Prostate gland (tissue), 2 donors: ENCODE measurements at regions not wholly inside any gene's neighbourhood (a gene's known extent, or its start where the extent isn't known, plus 50 kb on each side); places are given as distances from the start of the nearest gene placed in this dataset.

ENCODE experiments used
- POLR2A ChIP-seq: fragments of 450-650 bp; IDR thresholded peaks from one replicate; pipeline ENCODE4 v1.6.1; 2016; ENCODE audit warnings: antibody characterized with exemption, mild to moderate bottlenecking
- POLR2AphosphoS5 ChIP-seq: sonication (generic); formaldehyde crosslinking; IDR thresholded peaks from one replicate; pipeline ENCODE4 v1.6.1; 2017; ENCODE audit warnings: antibody characterized with exemption
- TF ChIP-seq, protein P1 (sequence below), 4 experiments: fragments of 200-600 bp in 2 of 4; fragments of 450-650 bp in 2 of 4; sonication (generic) in 2 of 4; IDR thresholded peaks; 1 replicate in 3 of 4; 2 replicates in 1 of 4; pipeline ENCODE4 v1.5.1; 2016 to 2019; ENCODE audit warnings: antibody characterized with exemption in 4 of 4, mild to moderate bottlenecking in 2 of 4, moderate library complexity in 2 of 4

DNA sequence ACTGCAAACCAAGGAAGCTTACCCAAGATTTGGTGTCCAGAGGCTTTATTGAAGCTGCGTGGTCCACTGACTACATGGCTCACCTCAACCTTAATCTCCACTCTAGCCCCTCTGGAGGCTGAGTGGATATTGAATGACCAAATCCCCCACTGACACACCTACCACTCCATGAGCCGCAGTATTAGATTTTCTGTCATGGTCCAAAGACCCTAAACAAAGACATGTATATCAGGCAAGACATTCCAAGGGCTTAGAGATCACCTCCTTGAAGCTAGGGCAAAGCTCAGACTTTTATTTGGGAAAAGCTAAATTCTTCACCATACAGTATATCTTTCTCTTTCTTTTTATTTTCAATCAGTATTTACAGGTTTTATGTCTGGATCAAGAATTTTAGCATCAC lies 346.2 kb upstream of the CTNND2 start:
- TF ChIP-seq, protein P1, sequence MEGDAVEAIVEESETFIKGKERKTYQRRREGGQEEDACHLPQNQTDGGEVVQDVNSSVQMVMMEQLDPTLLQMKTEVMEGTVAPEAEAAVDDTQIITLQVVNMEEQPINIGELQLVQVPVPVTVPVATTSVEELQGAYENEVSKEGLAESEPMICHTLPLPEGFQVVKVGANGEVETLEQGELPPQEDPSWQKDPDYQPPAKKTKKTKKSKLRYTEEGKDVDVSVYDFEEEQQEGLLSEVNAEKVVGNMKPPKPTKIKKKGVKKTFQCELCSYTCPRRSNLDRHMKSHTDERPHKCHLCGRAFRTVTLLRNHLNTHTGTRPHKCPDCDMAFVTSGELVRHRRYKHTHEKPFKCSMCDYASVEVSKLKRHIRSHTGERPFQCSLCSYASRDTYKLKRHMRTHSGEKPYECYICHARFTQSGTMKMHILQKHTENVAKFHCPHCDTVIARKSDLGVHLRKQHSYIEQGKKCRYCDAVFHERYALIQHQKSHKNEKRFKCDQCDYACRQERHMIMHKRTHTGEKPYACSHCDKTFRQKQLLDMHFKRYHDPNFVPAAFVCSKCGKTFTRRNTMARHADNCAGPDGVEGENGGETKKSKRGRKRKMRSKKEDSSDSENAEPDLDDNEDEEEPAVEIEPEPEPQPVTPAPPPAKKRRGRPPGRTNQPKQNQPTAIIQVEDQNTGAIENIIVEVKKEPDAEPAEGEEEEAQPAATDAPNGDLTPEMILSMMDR (IDR thresholded peaks at IDR 0.05) = no peak
- TF ChIP-seq POLR2AphosphoS5 (no peak), POLR2A (no peak)
